NCI-H510A (cell line): ENCODE measurements at regions not wholly inside any gene's neighbourhood (a gene's known extent, or its start where the extent isn't known, plus 50 kb on each side); places are given as distances from the start of the nearest gene placed in this dataset.

Experiments used
- DNase-seq: peaks from one replicate; lab custom pipeline; 2025; lab: John Stamatoyannopoulos, UW

DNA sequence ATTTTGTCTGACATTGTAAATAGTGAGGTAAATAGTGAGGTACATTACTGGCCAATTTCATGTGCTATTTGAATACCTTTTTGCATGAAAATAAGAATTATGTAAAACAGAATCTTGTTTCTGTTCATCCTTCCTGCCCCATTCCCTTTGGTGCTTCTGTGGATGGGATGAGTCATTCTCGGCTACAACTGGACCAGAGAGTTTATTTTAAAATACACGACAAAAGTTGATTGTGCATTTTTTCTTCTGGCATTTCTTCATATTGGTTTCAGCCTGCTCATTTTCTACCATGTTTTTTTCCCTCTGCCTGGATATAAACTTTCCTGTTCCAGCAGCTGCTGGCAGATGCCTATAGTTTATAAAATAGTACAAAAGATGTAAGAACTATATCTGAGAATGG lies 107.5 kb downstream of the CYSLTR2 start:
- DNase-seq: no peak

DNA sequence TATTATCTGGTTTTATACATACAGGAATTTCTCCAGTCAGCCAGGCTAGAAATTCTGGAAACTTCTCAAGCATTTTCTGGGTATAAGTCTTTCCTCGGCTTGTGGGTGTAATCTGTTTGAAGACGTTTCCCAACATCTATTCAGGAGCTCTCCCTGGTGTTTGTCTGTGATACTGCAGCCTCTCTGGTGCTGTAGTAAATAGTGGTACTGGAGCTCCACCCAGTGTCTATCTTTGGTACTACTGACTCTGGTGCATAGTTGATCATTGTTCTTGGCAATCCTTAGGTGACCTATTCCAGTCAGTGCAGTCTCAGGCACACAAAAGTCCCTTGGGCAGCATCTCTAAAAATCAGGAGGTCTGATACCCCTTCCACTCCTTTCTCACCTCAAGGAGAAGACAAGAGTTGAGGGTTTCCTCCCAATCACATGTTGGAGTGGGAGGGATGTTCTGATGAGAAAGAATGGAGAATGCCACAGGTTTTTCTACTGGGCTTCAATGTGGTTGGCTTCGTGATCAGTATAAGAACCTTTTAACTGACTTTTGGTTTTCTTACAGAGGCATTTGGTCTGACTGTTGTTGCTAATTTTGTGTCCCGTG lies 115.5 kb downstream of the CYSLTR2 start:
- DNase-seq: peak; percentile 2

DNA sequence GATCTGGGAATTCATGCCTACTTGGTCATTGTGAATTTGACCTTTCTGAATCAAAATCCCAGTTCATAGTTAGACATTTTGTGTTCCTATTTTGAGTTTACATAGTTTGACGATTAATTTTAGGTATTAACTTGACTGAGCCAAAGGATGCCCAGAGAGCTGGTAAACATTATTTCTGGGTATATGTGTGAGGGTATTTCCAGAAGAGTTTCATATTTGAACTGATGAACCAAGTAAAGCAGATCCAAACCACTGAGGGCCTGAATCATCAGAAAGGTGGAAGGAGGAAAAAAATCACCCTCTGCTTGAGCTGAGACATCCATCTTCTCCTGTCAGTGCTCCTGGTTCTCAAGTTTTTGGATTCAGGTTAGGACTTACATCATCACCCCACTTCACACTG lies 116.6 kb downstream of the CYSLTR2 start:
- DNase-seq: no peak

DNA sequence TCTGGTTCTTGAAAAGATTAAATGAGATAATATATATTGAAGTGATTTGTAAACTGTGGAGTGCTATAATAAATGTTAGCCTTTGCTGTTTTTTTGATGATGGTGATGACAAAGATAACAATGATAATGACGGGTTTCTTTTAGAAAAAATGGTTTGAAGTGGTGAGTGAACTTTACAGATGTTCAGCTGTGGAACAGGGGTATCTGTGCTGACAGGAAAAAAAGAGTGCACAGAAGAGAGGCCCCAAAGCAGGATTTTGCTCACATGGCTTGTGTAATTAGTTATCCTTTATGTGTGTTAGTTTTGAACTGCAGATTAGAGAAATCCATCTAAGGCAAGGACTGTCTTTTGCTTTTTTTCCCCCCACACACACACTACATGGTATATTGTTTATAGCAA lies 119.2 kb downstream of the CYSLTR2 start:
- no peak for DNase-seq

DNA sequence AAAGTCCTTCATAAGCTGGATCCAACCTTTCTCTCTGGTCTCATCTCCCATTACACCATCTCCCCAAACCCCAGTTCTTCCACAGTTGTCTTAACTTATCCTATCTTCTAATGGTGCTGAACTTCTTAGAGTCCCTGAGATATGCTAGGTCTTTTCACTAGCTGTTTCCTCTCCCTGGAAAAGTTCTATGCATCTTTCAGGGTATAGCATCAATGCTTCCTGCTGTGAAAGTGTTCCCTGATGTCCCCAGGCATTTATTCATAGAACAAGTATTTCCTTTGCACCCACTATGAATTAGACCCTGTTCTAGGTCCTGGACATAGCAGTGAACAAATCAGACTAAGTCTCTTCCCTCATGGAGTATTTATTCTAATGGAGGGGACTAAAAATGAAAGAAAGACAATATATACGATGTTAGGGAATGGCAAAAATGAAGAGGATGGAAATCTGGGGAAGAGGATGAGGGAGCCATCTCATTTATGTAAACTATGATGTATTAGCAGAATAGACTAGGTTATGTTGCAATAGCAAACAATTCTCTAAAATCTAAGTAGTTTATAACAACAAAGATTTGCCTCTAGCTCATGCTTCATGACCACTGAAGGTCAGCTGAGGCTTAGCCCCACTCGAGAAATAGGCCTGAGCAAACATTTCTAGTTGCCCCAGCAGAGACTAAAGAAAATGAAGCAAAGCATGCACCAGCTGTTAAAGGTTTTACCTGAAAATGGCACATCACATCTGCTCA lies 120.0 kb downstream of the CYSLTR2 start:
- DNase-seq: no peak

DNA sequence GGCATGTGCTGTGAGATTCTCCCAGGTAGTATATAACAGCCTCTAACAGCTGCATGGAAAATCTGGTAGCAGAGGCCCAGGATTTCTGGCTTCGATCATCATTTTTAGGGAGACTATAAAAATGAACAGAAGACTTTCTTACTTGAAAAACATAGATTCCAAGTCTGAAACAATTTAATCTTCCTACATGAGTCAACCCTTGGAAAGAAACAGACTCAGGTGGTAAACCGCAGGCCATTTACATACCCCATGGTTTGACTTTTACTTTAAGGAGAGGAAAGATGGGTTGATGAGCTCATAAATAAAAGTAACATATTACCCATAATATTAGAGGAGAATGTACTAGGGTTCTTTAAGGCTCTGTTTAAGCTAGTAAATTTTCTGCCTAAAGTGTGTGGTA lies 121.6 kb downstream of the CYSLTR2 start:
- no peak for DNase-seq

DNA sequence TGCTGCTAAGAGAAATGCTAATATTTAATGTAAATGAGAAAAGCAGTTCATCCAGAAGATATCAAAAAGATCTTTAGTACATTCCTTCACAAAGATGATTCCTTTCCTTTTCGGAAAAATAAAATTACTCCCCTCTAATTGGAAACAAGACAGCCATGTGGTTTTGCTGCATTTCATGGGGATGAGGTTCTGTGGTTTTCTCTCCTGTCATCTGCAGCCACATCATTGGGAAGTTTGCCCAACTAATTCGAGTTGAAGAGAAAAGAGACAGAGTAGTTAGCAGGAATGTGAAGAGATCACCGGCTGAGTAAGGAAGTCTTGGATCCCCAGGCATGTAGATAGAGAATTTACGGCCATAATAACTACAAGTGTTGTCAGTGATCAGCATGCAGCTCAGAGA lies 122.1 kb downstream of the CYSLTR2 start:
- DNase-seq: no peak

DNA sequence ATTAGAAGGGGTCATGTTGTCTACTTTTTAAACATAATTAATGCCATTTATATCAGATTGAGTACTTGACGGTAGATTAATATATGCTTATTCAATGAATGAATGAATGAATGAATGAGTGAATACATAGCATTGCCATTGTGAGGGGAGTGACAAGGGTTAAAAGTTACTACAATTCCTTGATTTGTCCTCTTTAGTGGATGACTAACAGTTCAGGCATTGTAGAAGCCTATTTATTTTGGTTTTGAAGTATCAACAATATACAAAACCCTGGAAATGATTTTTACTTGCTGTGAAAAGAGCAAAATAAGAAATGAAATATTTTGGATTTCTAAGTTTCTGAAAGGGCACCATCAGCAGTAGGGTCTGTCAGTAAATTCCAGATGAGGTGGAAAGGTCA lies 122.7 kb downstream of the CYSLTR2 start:
- DNase-seq: no peak

DNA sequence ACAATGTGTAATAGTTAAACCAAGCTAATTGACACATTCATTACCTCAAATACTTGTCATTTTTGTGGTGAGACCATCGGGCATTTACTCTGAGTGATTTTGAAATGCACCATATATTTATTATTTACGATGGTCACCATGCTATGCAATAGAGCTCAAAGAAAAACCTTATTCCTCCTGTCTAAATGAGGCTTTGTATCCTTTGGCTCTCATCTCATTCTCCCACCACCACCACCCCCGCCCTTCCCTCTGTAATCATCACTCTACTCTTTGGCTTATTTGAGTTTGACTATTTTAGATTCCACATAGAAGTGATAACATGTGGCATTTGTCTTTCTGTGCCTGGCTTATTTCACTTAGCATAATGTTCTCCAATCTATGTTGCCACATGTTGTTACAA lies 124.9 kb downstream of the CYSLTR2 start:
- no peak for DNase-seq

DNA sequence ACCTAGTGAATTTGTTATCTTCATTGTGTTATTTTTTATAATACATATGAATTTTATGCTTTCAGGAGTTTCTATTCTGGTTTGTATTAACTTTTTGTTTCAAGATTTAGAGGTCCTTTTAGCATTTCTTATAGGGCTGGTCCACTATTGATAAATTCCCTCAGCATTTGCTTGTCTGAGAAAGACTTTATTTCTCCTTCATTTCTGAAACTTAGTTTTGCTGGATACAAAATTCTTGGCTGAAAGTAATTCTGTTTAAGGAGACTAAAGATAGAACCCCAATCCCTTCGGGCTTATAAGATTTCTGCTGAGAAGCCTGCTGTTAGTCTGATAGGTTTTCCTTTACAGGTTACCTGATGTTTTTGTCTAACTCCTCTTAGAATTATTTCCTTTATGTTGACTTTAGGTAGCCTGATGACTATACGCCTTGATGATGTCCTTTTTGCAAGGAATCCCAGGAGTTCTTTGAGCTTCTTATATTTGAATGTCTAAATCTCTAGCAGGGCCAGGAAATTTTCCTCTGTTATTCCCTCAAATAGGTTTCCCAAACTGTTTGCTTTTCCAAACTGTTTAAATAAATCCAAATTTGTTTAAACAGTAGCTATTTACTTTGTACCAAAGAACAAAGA lies 127.1 kb downstream of the CYSLTR2 start:
- no peak for DNase-seq

DNA sequence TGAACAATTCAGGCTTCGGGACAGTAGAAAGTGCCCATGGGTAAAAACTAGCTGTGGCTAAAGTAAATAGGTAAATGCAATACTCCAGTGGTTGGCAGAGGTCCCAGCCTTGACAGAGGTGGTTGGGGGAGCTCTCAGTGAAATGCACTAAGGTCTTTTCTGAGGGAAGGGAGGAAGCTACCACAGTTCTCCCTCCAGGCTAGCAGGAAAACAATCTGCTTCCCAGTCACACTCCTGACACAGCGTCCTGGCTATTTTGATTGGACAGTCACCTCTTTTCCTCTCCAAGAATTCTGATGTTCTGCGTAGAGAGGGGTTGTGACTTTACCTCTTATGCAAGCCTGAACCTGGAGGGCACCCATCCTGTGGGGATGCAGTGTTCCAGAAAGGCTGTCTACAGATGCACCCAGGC lies 128.7 kb downstream of the CYSLTR2 start:
- no peak for DNase-seq

DNA sequence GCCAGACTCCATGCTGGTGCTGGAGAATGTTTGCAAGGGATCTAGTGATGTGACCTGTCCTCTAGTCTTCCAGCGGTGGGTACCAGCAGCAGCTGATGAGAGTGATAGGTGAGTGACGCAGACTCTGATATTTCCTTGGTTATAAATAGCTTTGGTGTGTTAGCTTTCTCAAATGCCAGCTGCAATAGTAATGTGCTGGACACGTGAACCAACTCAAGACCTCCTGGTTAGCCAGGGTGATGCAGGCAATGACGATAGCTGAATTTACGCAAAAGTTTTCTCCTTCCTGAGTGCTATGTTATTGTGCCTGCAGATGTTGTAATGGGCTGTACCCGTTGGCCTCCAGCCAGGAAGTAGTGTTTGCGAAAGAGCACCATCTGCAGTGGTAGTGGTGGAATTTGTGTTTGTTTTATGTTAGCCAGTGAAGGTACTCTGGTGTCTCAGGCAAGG lies 129.5 kb downstream of the CYSLTR2 start:
- DNase-seq: peak; percentile 0

DNA sequence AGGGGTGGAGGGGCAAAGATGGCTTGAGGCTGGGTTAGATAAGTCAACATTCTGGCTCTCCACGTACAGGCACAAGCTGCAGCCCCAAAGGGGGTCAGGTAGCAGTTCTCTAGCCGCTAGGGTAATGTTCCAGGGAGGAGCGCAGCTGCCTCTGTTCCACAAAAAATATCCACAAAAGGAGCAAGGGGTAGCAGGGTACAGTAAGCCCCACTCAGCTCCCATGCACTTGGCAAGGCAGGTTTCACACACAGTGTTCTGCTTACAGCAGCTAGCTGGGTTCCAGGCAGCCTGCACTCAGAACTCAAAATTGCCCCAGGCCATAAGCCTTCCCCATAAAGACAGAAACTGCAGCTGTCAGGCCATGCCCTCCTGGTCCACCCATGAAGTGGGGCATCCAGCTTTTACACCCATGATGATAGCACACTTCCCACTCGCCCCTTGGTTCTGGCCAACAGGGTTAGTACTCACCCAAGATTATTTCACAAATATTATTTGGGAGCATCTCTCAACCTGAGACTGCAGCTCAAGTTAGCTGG lies 130.0 kb downstream of the CYSLTR2 start:
- no peak for DNase-seq

DNA sequence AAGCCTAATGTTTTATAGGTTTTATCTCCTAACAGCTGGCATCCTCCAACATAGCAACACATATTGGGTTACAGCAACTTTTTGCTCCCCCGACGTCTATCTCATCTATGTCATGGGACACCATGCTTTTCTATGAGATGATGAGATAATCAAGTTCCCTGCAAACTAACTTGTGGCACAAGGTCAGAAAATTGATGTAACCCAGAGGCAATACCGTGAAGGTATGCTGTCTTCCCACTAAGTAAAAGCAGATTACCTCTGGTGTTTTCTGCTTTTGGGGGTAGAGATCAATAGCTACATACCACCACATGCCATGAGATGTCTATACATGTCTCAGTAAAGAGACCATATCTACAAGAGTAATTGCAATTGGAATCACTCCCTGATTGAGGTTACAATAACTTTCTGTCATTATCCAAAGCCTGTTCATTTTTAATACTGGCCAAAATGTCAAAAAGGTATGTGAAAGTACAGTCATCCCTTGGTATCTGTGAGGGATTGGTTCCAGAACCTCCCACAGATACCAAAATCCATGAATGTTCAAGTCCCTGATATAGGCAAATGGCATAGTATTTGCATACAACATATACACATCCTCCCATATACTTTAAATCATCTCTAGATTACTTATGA lies 131.3 kb downstream of the CYSLTR2 start:
- no peak for DNase-seq

DNA sequence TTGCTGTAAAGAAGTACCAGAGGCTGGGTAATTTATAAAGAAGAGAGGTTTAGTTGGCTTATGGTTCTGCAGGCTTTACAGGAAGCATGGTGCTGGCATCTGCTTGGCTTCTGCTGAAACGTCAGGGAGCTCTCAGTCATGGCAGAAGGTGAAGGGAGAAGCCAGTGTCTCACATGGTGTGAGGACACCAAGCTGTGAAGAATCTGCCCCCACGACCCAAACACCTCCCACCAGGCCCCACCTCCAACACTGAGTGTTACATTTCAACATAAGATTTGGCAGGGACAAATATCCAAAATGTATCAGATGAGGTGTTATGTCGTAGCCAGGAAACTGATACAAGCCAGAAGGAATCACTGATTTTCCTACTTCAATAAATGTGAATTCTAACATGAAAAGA lies 136.5 kb downstream of the CYSLTR2 start:
- no peak for DNase-seq

DNA sequence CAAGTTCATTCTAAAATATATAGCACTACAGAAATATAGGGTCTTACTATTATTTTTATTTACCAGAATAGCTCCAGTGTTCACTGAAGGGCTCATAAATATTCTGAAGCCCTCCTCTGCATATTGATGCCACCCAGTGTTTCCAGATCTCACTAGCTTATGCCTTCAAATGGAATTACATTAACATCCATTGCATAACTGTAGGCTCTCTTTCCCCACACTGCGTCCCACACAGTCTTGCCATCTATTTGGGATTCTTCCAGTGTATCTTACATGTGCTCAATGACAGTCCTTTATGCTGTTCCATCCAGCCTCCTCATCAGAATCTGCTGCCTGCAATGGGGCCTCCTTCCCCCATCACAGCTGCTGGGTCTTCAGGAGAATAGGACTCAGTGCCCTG lies 137.2 kb downstream of the CYSLTR2 start:
- no peak for DNase-seq

DNA sequence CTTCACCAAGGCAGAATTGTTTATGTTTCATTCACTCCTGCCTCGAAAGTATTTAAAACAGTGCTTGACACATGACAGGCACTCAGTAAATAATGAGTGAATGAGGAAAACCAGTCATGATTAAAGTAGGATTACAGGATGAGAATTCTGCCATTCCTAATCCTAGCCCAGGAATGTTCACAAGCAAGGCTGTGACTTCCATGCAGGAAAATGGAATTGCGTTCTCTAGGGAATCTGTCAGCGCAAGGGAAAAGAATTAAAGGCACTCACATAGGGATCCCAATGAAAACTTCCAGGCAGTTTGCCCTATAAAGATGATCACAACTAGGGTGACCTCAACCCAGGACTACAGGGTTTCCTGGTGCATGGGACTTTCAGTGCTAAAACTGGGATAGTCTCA lies 143.4 kb downstream of the CYSLTR2 start:
- DNase-seq: no peak

DNA sequence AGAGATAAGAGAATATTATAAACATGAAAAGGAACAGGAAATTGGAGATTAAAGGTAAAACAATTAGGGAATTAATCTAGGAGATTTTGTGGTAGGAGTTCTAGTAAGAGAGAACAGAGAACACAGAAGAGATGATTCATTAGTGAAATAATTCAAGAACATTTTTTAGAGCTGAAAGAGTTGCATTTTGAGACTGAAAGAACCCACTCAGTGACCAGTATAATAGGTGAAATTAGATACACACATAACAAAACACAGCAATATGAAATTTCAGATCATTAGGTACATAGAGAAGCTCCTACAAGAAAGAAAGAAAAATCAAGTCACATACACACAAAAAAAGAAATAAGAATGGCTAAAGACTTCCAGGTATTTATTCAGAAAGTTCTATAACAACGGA lies 144.0 kb downstream of the CYSLTR2 start:
- no peak for DNase-seq

DNA sequence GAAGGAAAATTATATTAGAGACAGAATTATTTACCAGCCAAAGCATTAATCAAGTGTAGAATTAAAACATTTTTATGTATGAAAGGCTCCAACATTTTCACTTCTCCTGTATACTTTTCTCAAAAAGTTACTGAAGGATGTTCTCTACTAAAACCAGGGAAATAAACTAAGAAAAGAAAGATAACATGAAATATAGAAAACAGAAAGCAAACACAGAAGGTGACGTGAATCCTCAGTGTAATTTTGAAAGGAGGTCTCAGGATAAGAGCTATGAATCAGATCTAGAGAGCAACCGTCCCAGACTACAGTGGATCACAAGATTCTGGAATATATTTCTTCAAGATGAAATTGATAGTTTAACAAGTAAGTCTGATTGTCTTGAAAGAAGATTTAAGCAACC lies 144.5 kb downstream of the CYSLTR2 start:
- DNase-seq: no peak

DNA sequence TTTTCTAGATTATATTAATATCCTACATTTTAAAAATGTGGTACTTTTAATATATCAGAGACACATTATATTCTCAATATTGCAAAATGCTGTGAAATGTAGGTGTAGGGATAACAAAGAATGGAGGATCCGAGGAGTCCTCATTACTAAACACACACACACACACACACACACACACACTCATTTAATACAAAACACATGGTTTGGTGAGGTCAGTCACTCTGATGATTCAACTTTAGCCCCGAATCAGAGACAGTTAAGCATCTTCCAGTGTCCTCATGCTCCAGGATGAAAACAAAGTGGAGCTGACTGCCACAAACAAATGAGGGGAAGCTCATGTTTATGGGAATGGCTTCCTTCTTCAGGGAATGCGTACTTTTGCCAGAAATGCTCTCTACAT lies 147.5 kb downstream of the CYSLTR2 start:
- no peak for DNase-seq

DNA sequence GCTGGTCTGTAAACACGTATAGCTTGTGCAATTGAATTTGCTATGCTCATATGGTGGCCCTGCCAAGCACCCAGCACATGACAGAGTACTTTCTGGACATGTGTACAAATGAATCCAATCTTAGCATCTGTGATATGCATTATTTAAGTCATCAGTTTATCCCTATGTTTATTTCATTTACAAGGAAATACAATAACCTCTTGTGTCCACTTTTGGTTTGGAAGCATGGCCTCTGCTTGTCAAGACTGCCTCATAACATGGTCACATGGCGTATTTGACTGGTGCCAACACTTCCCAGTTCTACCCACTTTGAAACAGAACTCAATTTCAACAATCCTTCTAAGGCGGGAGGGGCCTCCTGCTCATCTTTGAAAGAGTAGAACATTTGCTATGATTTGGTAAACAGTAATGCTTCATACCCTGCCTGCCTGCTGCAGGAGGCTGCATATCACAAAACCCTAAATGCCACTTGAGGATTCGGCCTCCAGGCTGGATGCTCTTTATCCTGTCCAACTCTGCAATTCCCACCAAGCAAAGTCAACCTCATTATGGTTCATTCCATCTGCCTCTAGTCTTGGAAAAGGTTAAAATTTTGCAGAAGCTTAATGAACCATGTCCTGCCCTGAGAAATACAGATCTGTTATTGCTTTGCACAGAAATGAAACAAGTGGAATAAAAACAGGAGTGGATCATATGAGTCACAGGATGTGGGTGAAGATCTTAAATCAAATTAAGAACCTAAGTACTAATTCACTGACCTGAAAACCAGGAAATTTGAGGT lies 151.3 kb downstream of the CYSLTR2 start:
- no peak for DNase-seq

DNA sequence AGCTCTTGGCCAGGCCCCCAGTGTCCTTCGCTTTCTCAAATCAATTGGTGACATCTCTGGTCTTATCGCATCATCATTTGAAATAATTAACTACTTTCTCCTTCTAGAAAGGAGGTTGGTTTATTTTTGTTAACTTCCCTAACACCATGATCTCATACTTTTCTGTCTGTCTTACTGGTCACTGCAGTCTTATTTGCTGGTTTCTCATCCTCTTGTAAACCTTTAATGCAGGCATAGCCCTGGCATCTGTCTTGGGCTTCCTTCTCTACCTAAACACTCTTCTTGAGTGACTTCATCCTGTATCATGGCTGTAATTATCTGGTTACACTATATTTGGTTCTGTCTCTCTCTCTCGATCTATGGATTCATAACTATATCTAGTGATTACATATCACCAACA lies 152.8 kb downstream of the CYSLTR2 start:
- no peak for DNase-seq
